ENCODE measurements at regions not wholly inside any gene's neighbourhood (a gene's known extent, or its start where the extent isn't known, plus 50 kb on each side); places are given as distances from the start of the nearest gene placed in this dataset.

GRCh38 chr6:33967966-33968724 lies 164.3 kb upstream of the MLN start:
- peak; percentile 90 for DNase-seq
- Histone ChIP-seq H3K9me3 (ENCODE audit: severe bottlenecking) (peaks cover 11% of the 10 kb centered on the region), H3K4me3 (ENCODE audit: low read depth, low read length) (no peak overlapping the region), H3K36me3 (no peaks in the 10 kb centered on the region), H3K27me3 (ENCODE audit: insufficient read depth, low read depth, severe bottlenecking) (no peaks in the 10 kb centered on the region), H3K27ac (peak overlapping the region; percentile 45)
- TF ChIP-seq CTCF (IDR thresholded peaks at IDR 0.05; ENCODE audit: low read depth, low read length): peak; percentile 98

GRCh38 chr6:33967265-33967767 lies 163.5 kb upstream of the MLN start:
- no peak for TF ChIP-seq CTCF (IDR thresholded peaks at IDR 0.05; ENCODE audit: low read depth, low read length)
- H3K4me3 ChIP-seq (ENCODE audit: low read depth, low read length): no peak overlapping the region
- H3K27me3 ChIP-seq (ENCODE audit: insufficient read depth, low read depth, severe bottlenecking): no peaks in the 10 kb centered on the region

GRCh38 chr6:33966536-33966935 lies 162.7 kb upstream of the MLN start:
- no peak for TF ChIP-seq CTCF (IDR thresholded peaks at IDR 0.05; ENCODE audit: low read depth, low read length)

More at GRCh38 chr6:33967265-33967767, 163.5 kb upstream of the MLN start:
- Histone ChIP-seq H3K36me3 (no peaks in the 10 kb centered on the region), H3K27ac (peak overlapping the region; percentile 45), H3K9me3 (ENCODE audit: severe bottlenecking) (peaks cover 11% of the 10 kb centered on the region)
- peak; percentile 15 for DNase-seq

GRCh38 chr6:33965766-33966165 lies 162.0 kb upstream of the MLN start:
- Histone ChIP-seq H3K9me3 (ENCODE audit: severe bottlenecking) (peaks cover 11% of the 10 kb centered on the region), H3K27me3 (ENCODE audit: insufficient read depth, low read depth, severe bottlenecking) (no peaks in the 10 kb centered on the region)
- peak; percentile 5 for DNase-seq

More at GRCh38 chr6:33966536-33966935, 162.7 kb upstream of the MLN start:
- no peaks in the 10 kb centered on the region for H3K27me3 ChIP-seq (ENCODE audit: insufficient read depth, low read depth, severe bottlenecking)
- H3K36me3 ChIP-seq: no peaks in the 10 kb centered on the region
- peaks cover 11% of the 10 kb centered on the region for H3K9me3 ChIP-seq (ENCODE audit: severe bottlenecking)
- H3K4me3 ChIP-seq (ENCODE audit: low read depth, low read length): no peak overlapping the region
- H3K27ac ChIP-seq: 0 out of 2 replicates have a peak overlapping the region, but pooled peaks have one; percentile 21
- DNase-seq: peak; percentile 19

GRCh38 chr6:33964387-33964786 lies 160.6 kb upstream of the MLN start:
- DNase-seq: no peak
- H3K9me3 ChIP-seq (ENCODE audit: severe bottlenecking): peaks cover 11% of the 10 kb centered on the region
- no peaks in the 10 kb centered on the region for H3K27me3 ChIP-seq (ENCODE audit: insufficient read depth, low read depth, severe bottlenecking)
- no peak overlapping the region for H3K4me3 ChIP-seq (ENCODE audit: low read depth, low read length)
- H3K27ac ChIP-seq: no peak overlapping the region
- no peak for TF ChIP-seq CTCF (IDR thresholded peaks at IDR 0.05; ENCODE audit: low read depth, low read length)
- H3K36me3 ChIP-seq: no peaks in the 10 kb centered on the region

More at GRCh38 chr6:33965766-33966165, 162.0 kb upstream of the MLN start:
- TF ChIP-seq CTCF (IDR thresholded peaks at IDR 0.05; ENCODE audit: low read depth, low read length): no peak
- Histone ChIP-seq H3K36me3 (no peaks in the 10 kb centered on the region), H3K27ac (no peak overlapping the region), H3K4me3 (ENCODE audit: low read depth, low read length) (no peak overlapping the region)

Measured in WERI-Rb-1 (cell line).